GM12875 (cell line): ENCODE measurements at regions not wholly inside any gene's neighbourhood (a gene's known extent, or its start where the extent isn't known, plus 50 kb on each side); places are given as distances from the start of the nearest gene placed in this dataset.

Source experiments
- H3K4me3 ChIP-seq: one replicate; pipeline ENCODE4 v1.5.1; 2011; ENCODE audit warnings: low read depth, low read length, control low read depth
- CTCF ChIP-seq: IDR thresholded peaks from 2 replicates; pipeline ENCODE4 v1.5.1; 2011; ENCODE audit warnings: low read depth, mild to moderate bottlenecking, control low read depth, inconsistent platforms, low read length, moderate library complexity, borderline replicate concordance; ENCODE audit not compliant: insufficient read depth

DNA sequence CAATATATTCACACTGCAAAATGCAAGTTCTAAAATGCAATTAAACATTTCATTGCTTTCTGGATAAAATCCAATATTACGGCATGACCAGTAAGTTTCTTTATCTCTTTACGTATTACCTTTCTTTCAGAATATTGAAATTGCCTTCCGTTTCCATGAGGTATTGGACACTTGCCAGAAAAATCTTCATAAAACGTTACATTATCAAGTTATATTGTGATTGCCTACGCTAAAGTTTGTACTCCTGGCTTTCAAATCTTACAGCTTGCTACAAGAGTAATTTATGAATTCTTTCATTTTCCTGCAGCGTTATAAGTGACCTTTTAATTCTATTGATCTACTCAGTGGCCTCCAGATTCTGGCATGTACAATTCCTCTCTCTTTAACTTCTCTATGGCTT lies 1349.3 kb downstream of the OTOL1 start:
- TF ChIP-seq CTCF, result no peak

DNA sequence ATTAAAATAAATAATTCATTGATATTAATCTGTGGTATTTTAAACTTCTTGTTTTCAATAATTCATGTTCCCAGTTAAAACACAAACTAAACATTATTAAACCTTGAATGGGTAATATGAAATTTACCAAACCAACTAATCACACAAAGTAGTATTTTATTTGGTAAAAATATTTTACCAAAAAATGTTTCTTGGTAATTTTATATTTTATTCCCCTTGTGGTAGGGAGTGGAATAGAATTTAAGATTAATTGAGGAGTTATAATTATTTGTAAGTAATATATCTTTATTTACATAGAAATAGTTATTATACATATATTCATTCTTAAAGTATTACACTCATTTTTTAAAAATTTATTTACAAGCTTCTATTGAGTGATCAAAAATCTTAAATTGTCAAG lies 1350.9 kb downstream of the OTOL1 start:
- no peak for TF ChIP-seq CTCF
- H3K4me3 ChIP-seq, result no peak overlapping the region

More for the DNA sequence above, 1349.3 kb downstream of the OTOL1 start:
- no peak overlapping the region for H3K4me3 ChIP-seq

DNA sequence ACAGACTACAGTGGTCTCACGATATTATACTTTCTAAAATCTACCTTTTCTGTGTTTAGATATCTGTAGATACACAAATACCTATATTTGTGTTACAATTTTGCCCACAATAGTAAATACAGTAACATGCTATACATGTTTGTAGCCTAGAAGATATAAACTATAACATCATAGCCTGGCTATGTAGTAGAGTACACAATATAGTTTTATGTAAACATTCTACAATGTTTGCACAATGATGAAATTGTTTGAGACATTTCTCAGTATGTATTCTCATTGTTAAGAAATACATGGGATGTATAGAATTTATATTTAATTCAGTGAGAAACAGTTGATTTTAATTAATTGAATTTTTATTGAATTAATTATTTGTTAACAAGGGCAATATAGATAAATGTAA lies 1367.0 kb downstream of the OTOL1 start:
- H3K4me3 ChIP-seq, result no peak overlapping the region
- TF ChIP-seq CTCF, result no peak

DNA sequence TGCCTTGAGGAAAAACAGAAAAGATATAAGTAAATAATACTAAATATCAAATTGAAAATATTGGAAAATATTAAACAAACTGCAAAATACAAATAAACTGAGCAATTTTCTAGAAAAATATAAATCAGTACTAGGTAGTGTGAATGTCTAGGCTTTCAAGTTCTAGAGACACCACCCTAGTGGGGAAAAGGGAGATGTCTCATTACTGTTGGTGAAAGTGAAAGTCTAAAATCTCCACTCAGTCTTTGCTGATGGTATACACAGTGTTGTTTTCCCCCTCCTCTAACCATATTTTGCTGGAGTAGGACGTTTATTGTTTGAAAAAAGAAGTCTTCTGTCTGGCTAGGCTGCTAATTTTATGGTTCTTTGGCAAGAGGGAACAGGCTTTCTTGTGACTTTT lies 1368.9 kb downstream of the OTOL1 start:
- TF ChIP-seq CTCF, result no peak
- H3K4me3 ChIP-seq, result no peak overlapping the region

GRCh38 chr3:162879021-162879562 lies 1382.5 kb downstream of the OTOL1 start:
- TF ChIP-seq CTCF, result no peak
- H3K4me3 ChIP-seq, result no peak overlapping the region

- no peak for TF ChIP-seq CTCF
- no peak overlapping the region for H3K4me3 ChIP-seq
Observed at GRCh38 chr3:162884373-162884772, 1387.8 kb downstream of the OTOL1 start.

- TF ChIP-seq CTCF, result no peak
- H3K4me3 ChIP-seq, result no peak overlapping the region
Observed at GRCh38 chr3:162892921-162893793, 1396.5 kb downstream of the OTOL1 start.
